ENCODE measurements at regions not wholly inside any gene's neighbourhood (a gene's known extent, or its start where the extent isn't known, plus 50 kb on each side); places are given as distances from the start of the nearest gene placed in this dataset.

DNA sequence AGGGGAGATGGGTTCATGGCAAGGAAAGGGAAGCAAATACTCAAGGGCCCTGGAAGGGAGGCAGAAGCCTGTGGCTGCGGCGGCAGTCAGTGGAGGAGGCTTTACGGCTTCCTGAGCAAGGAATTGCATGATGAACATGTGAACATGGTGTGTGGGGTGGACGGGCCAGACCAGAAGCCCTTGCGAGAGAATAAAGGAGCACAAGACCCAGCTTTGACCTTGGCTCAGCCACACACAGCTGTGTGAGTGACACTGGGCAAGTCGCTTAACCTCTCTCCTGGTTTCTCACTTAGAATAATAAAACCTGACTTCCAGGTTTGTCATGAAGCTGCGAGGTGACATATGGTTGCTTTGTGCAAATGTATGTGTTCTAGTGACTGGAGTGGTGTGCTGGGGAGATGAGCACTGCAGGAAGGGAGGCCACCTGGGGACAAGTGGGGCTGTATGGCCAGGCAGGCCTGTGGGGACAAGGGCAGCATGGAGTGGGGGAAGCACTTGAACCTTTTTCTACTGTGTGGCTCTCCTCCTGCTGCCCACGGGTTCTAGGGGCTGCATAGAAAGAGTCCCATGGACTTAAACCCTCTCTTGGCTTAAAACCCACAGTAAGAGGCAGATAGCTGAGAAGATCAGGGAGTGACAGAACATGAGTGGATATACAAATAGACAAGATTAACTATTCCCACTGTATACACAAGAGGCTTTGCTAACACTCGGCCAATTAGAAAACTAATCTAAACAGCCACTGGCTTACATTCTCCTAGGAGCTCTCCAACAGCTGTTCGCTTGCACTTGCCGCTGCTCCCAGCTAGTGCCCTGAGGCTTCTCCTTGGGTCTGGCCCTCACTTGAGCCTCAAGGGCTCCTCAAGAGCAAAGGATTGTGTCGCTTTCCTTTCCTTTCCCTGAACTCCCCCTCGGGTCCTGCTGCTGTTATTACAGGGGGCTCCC lies 67.3 kb upstream of the CDON start:
- DNase-seq, result no peak
- ATAC-seq (ENCODE audit: insufficient read depth, low read depth), result no peak
- TF ChIP-seq EZH2 (IDR thresholded peaks at IDR 0.05; ENCODE audit: borderline replicate concordance, low read depth, low read length, severe bottlenecking), result no peak
- TF ChIP-seq, protein P1, sequence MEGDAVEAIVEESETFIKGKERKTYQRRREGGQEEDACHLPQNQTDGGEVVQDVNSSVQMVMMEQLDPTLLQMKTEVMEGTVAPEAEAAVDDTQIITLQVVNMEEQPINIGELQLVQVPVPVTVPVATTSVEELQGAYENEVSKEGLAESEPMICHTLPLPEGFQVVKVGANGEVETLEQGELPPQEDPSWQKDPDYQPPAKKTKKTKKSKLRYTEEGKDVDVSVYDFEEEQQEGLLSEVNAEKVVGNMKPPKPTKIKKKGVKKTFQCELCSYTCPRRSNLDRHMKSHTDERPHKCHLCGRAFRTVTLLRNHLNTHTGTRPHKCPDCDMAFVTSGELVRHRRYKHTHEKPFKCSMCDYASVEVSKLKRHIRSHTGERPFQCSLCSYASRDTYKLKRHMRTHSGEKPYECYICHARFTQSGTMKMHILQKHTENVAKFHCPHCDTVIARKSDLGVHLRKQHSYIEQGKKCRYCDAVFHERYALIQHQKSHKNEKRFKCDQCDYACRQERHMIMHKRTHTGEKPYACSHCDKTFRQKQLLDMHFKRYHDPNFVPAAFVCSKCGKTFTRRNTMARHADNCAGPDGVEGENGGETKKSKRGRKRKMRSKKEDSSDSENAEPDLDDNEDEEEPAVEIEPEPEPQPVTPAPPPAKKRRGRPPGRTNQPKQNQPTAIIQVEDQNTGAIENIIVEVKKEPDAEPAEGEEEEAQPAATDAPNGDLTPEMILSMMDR (IDR thresholded peaks at IDR 0.05; ENCODE audit: borderline replicate concordance, extremely low read depth, low read length, poor library complexity, severe bottlenecking), result no peak

DNA sequence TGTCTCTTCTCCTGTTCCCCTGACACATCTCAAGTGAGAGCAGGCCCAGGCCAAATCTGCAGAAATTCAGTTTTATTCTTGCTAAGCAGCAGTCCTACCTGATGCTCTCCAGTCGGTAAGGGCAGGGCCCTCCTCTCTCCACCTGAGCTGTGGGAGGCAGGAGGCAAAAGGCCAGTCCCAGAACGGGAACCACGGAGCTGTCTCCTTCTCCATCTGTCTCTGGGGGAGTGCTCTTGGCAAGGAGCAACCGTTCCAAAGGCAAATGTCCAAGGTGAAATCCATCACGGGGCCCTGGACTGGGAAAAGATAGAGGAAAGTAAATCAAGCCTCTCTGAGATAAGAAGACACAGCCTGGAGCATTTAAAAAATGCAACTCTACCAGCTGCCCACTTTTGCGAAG lies 65.2 kb upstream of the CDON start:
- no peaks in the 10 kb centered on the region for H3K36me3 ChIP-seq (ENCODE audit: insufficient read depth, low read length)
- TF ChIP-seq, protein P1 (IDR thresholded peaks at IDR 0.05; ENCODE audit: borderline replicate concordance, extremely low read depth, low read length, poor library complexity, severe bottlenecking), result no peak
- H3K27me3 ChIP-seq (ENCODE audit: insufficient read depth, low read length, poor library complexity), result peaks cover 5% of the 10 kb centered on the region
- H3K4me2 ChIP-seq (ENCODE audit: insufficient read depth, low read length), result no peak overlapping the region
- no peaks in the 10 kb centered on the region for H4K20me1 ChIP-seq (ENCODE audit: insufficient read depth, low read length)
- DNase-seq (no peak), ATAC-seq (ENCODE audit: insufficient read depth, low read depth) (no peak)
- H3K27ac ChIP-seq (ENCODE audit: low read length), result no peak overlapping the region
- no peak overlapping the region for H3K9ac ChIP-seq (ENCODE audit: low read depth, low read length)
- no peaks in the 10 kb centered on the region for H3K9me3 ChIP-seq (ENCODE audit: insufficient read depth, low read length, severe bottlenecking)
- no peak overlapping the region for H2AFZ ChIP-seq (ENCODE audit: low read depth, low read length)
- no peak overlapping the region for H3K4me3 ChIP-seq (ENCODE audit: low read depth in 1 of 2, low read length in 2 of 2)
- H3K4me1 ChIP-seq (ENCODE audit: insufficient read depth, low read length), result no peaks in the 10 kb centered on the region
- no peaks in the 10 kb centered on the region for H3K79me2 ChIP-seq (ENCODE audit: insufficient read depth, low read length)

More for the DNA sequence above, 67.3 kb upstream of the CDON start:
- H3K4me2 ChIP-seq (ENCODE audit: insufficient read depth, low read length), result no peak overlapping the region
- no peaks in the 10 kb centered on the region for H3K4me1 ChIP-seq (ENCODE audit: insufficient read depth, low read length)
- H3K79me2 ChIP-seq (ENCODE audit: insufficient read depth, low read length), result no peaks in the 10 kb centered on the region
- no peaks in the 10 kb centered on the region for H4K20me1 ChIP-seq (ENCODE audit: insufficient read depth, low read length)
- H3K36me3 ChIP-seq (ENCODE audit: insufficient read depth, low read length), result no peaks in the 10 kb centered on the region
- no peaks in the 10 kb centered on the region for H3K9me3 ChIP-seq (ENCODE audit: insufficient read depth, low read length, severe bottlenecking)
- H3K27me3 ChIP-seq (ENCODE audit: insufficient read depth, low read length, poor library complexity), result no peaks in the 10 kb centered on the region
- no peak overlapping the region for H3K4me3 ChIP-seq (ENCODE audit: low read depth in 1 of 2, low read length in 2 of 2)
- no peak overlapping the region for H3K27ac ChIP-seq (ENCODE audit: low read length)
- H2AFZ ChIP-seq (ENCODE audit: low read depth, low read length), result no peak overlapping the region
- no peak overlapping the region for H3K9ac ChIP-seq (ENCODE audit: low read depth, low read length)

DNA sequence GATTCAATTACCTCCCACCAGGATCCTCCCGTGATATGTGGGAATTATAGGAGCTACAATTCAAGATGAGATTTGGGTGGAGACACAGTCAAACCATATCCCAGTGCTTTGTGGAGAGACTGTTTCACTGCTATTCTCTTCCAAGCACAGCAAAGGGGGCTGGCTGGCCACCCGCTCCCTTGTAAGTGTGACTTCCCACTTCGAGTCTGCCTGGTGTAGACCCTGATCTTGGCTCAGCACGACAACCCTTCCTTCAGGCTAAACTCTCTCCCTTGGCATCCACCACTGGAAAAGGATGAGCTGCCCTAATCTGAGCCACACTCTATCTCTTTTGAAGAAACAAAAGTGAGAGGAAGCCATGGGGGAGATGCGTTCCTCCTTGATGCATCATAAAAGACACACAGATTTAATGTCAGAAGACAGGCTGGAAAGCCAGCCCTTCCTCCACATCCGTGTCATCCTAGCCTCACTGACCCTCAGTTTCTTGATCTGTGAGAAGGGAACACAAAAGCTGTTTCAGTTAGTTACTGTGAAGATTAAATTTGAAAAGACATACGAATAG lies 64.7 kb upstream of the CDON start:
- H3K9ac ChIP-seq (ENCODE audit: low read depth, low read length), result no peak overlapping the region
- H3K4me3 ChIP-seq (ENCODE audit: low read depth in 1 of 2, low read length in 2 of 2), result no peak overlapping the region
- peaks cover 7% of the 10 kb centered on the region for H3K27me3 ChIP-seq (ENCODE audit: insufficient read depth, low read length, poor library complexity)
- no peak overlapping the region for H3K4me2 ChIP-seq (ENCODE audit: insufficient read depth, low read length)
- H3K79me2 ChIP-seq (ENCODE audit: insufficient read depth, low read length), result no peaks in the 10 kb centered on the region
- no peak for TF ChIP-seq EZH2 (IDR thresholded peaks at IDR 0.05; ENCODE audit: borderline replicate concordance, low read depth, low read length, severe bottlenecking)
- TF ChIP-seq, protein P1 (IDR thresholded peaks at IDR 0.05; ENCODE audit: borderline replicate concordance, extremely low read depth, low read length, poor library complexity, severe bottlenecking), result no peak
- no peak overlapping the region for H3K27ac ChIP-seq (ENCODE audit: low read length)
- H3K4me1 ChIP-seq (ENCODE audit: insufficient read depth, low read length), result no peaks in the 10 kb centered on the region
- H2AFZ ChIP-seq (ENCODE audit: low read depth, low read length), result no peak overlapping the region
- no peaks in the 10 kb centered on the region for H3K36me3 ChIP-seq (ENCODE audit: insufficient read depth, low read length)
- no peaks in the 10 kb centered on the region for H3K9me3 ChIP-seq (ENCODE audit: insufficient read depth, low read length, severe bottlenecking)
- DNase-seq, result no peak
- no peak for ATAC-seq (ENCODE audit: insufficient read depth, low read depth)
- no peaks in the 10 kb centered on the region for H4K20me1 ChIP-seq (ENCODE audit: insufficient read depth, low read length)

Data from DND-41 (cell line).